IPS DF 4.7 (cell line): ENCODE measurements at regions not wholly inside any gene's neighbourhood (a gene's known extent, or its start where the extent isn't known, plus 50 kb on each side); places are given as distances from the start of the nearest gene placed in this dataset.
A peak's percentile ranks its signal among the peaks of the same experiment; 100 is the strongest.

ENCODE experiments used
- DNase-seq: peaks from one replicate; pipeline ENCODE4 v3.0.0-alpha.2; 2013; ENCODE audit warnings: low spot score; ENCODE audit errors: extremely low read depth

DNA sequence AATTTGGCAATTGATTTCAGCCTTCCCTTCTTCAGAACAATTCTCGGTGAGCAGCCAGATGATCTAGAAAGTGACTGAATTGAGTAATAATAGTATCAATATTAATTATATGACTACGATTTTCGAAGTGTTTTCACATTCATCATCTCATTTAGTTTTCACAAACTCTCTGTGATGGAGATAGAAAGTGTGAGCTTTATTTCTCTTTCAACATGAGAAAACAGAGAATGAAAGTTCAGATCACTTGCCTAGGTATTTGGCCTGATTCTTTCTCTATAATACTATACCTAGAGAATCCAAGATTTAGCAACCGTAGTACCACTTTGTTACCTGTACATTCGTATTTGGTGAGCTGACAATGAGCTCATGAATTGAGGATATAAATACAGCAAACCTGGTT, 739.2 kb upstream of the NR2F2 start:
- DNase-seq: no peak

DNA sequence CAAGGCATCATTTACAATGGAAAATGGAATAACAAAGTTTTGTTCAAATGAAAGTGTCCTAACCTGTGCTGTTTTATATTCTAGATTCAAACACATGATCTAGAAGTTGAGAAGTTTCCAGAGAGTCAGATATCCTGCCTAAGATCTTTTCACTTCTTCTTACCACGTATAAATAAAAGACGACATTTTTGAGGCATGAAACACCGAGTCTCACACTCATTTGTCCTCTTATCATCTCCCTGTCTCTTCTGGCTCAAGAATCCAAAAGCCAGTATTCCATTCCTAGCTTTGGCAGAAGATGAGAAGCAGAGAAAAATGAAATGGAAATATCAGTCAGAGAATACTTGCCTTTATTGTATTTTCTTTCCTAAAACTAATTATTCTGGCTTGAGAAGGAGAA, 738.6 kb upstream of the NR2F2 start:
- DNase-seq: no peak

DNA sequence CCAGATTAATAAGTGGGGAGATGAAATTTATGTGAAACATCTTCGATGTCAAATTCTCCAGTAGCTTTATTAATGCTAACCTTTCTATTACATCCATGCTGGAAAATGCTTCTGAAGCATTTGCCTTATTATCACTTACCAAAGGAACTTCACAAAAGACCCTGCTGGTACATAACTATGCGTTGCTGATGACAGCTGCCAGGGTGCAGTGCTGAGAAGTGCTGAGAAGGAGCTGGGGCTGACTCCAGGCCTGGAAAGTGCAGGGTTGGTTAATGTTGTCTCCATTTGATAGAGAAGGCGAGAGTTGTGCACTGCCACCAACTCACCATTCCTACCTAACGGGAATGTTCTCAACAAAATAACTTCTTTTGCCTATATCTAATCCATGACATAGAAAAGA, 736.0 kb upstream of the NR2F2 start:
- DNase-seq: no peak

DNA sequence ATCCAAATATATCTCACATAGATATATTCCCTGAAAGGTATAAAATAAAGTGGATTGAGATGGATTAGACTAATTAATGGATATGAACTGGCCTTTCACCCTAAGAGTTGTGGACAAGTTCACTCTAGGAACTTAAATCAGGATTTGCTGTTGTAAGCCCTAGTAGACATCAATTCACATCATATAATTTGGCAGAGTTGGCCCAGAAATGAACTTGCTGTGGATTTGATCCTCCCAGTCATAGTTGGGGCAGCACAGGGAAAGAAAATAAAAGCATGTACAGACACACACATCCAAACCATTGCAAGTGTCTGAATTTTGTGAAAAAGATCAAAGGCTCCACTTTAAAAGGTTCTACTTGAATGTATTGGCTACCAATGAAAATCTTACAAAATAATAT, 734.7 kb upstream of the NR2F2 start:
- no peak for DNase-seq

DNA sequence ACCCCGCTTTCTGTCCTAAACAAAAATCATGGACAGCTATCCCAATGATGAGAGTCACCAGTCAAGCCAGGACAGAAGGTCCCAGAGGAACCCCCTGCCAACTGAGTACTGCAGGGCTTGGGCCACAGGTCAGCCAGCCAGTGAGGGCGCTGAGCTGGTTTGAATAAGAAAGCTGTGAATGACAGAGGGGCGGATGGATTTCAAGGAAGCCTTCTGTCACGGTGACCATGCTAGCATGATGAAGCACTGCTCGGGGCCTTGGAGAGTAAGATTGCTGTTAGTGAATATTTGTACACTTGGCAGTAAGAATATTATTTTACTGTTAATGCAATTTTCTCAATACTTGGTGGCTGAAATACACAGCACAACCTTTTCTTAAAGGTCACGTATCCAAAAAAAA, 734.0 kb upstream of the NR2F2 start:
- peak; percentile 28 for DNase-seq

DNA sequence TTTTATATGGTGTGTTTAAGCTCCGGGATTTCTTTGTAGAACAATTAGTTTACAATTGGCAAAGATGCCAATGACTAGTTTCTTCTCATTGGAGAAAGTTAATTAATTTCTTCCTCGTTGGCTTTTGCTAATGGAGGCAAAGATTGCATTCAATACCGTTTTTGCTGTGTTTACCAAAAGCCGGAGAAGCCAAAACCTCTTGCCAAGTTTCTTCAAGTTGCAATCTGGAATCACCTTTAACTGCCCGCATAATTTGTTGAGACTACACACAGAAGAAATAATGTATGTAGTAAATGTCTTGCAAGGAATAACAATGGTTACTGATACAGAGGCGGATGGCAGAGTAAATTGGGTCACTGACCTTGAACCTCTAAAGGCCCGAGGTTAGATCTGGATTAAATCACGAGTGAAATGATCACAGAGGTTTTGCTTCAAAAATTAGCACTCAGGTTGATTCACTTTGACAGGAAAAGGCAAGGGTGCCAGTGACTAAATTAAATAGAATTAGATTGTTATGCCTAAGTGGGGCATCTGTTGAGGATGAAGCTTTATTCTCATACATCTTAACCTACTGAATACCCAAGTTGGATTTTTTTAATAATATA, 732.1 kb upstream of the NR2F2 start:
- DNase-seq: no peak

DNA sequence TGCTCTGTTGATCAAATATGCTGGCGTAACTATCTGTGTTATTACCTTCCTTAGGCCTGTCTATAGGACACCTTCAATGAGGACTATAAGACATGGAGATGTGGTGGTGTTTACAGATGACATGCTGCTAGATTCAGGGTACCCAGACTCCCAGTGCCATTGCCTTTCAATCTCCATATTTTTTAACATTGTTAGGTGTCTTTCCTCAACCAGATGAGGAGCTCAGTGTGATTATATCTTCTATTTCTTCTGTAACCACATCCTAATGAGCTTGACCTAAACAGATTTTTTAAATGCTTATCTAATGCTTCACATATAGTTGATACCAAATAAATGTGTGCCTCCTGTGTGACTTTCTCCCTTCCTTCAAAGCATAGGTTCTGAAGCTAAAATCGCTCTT, 730.1 kb upstream of the NR2F2 start:
- no peak for DNase-seq

DNA sequence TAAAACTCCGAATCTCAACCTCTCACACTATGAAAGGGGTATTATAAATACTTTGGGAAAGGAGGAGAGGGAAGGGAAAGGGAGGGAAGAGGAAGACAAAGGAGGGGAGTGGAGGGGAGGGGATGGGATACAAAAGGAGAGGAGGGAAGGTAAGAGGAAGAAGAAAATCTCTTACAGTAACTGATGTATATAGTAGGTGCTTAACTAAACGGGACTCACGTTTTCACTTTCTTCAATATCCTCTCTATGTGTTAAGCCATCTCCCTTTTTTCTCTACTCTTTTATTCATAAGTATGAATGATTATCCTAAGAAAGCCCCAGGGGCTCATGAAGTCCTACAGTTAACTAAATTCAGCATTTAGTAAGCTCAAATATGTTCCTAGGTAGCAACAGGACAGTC, 729.6 kb upstream of the NR2F2 start:
- no peak for DNase-seq

DNA sequence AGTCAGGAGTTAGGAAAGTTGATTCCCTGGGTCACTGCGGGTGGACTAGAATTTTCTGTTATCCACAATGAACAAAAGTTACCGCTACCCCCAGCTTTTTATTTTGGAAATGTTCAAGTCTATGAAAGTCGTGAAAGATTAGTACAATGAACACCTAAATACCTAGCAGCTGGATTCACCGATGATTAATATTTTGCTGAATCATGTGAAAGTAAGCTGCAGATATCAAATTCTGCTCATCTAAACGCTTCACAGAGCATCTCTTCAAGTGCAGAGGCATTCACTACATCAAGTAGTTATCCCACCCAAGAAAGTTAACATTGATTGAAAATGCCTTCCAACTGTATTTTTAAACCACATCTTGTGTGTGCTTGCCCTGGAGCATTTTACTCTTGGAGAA, 729.0 kb upstream of the NR2F2 start:
- DNase-seq: no peak

DNA sequence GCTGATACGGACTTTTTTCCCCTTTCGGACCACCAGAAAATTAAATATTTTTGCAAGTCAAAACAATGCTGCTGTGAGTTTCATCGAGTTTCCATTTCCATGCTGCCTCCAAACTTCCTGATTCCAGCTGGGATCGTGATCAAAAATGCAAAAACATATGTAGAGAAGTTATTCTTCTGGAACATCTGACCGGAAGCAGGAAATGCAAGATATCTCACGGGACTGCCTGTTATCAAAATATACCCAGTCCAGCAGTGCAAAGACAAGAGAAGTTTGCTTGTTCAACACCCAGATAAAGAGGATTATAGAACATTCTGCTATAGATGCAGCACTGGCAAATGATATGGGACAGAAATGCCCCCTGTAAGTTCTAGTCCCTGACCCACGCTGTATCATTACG, 726.7 kb upstream of the NR2F2 start:
- DNase-seq: no peak

DNA sequence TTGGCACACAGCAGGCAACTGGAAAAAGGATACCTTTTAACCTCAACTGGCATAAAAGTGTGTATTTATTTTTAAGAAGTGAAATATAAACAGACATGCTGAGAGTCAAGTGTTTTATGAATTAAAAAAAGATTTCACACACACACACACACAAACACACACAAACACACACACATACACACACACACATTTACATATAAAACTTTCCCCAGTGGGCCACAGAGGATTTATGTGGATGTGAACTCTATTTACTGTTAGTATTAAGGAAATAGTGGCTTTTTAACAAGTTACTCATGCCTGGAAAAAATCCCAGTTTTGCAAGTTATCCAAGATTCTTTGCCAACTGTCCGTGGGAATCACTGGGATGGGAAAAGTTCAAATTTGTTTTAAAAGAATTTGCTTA, 725.9 kb upstream of the NR2F2 start:
- no peak for DNase-seq

DNA sequence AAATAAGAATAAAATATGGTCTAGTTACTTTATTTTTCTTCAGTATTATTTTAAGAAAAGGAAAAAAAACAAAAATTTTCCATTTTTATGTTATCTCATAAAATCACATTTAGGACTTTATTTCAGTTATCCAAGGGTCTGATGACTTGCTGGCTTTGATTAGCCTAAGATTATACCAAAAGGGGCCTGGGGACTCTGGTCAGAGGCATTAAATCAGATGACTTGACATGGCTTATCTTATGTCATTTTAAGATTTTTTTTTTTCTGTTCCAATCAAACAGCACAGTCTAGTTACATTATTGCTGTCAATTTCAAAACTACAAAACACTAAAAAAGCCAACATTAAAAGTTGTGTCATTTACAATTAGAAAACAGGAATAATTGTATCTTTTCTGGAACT, 725.4 kb upstream of the NR2F2 start:
- DNase-seq: no peak

DNA sequence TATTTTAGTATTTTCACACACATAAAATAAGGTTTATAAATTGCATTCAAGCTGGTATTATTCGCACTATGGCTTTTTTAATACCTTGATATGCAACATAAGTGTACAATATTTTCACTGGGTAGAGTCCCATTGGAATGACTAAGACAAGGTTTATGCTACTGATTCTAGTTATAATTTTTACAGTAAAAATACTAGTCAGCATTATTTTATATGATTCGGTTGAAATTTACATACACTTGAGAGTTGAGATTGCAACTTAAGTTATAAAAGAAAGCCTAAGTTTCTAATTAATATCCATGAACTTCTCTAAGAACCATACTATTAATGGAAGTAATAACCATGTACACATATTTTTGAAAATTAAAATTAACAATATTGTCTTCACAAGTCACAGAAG, 723.9 kb upstream of the NR2F2 start:
- no peak for DNase-seq

DNA sequence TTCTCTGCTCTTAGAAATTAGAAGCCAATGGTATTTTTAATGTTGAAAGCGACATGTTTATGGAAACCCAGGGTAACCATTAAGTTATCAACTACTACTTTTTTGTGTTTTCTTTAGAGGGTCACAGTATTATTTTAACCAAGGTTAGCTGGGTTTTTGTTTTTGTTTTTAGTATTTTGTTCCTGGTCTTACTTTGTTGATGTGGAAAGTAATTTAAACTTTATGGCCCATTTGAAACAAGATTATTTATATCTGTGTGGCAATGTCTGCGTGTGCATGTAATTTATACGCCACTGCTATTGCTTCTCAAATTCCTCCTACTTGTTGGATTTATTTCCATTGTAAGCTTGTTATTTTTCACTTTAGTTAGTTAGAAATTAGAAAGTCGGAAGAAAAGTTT, 722.1 kb upstream of the NR2F2 start:
- DNase-seq: no peak

DNA sequence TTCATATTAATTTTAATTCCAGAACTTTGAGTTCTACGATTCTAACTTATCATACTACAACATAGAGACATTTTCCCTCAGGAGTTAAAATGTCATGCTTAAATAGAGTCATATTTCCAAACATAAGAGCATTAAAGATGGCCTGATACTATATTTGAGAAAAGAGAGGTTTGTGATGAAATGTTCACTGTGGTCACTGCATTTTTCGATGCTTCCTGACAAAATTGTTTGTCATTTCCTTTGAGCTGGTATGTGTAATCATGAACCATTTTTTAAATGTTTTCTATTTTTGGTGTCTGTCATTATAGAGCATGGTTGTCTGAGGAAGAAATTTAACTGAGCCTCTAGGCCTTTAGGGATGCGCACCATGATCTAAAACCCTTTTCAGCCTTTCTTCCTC, 721.4 kb upstream of the NR2F2 start:
- DNase-seq: no peak

DNA sequence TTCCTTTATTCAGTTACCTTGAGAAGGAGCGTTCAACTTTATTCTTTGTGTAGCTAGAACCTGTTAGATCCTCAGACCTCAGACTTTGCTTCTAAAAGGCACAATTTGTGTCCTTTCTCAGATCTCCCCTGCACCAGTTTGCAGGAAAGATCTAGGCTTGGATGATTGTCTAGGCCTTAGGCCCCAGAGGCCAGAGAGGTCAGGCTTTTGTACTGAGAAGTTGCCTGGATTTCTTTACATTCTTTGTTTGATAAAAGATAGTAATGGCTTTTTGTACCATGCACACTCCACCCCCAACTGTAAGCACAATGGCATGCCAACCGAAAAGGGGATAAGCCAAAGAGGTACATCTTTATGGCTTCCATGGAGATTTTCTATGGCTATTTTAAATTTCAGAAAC, 719.6 kb upstream of the NR2F2 start:
- DNase-seq: no peak

DNA sequence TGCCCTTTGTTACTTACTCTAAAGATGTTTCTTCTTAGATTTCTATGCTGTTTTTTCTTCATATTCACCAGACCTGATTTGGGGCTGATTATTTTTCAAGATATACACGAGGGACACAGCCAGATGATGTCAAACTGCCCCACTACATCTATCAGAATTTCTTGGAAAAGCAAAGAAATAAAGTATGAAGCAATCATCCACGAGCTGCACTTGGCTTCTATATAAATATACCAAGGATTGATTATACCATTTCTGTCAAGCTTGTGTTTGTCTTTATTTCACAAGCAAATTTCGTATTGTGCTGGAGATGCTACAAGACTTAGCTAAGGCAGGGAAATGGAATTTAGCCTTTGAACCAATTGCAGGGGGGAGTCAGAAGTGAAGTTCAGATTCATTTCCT, 715.1 kb upstream of the NR2F2 start:
- no peak for DNase-seq

DNA sequence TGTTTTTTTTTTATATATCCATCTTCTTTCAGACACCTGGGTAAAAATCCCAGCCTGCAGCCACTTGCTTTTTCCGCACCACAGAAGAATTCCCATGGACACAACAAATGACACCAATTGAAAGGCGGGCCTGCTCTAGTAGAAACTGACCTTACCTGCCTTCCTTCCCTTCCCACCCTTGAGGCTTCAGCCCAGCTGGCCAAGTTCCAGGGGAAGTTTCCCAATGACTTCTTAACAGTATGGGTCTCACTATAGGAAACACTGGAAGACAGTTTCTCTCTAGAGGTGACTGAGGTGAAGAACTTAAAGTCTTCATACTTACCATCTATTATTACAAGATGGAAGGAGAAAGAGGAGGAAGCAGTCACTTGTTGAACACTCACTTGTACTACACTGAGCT, 714.2 kb upstream of the NR2F2 start:
- DNase-seq: no peak

DNA sequence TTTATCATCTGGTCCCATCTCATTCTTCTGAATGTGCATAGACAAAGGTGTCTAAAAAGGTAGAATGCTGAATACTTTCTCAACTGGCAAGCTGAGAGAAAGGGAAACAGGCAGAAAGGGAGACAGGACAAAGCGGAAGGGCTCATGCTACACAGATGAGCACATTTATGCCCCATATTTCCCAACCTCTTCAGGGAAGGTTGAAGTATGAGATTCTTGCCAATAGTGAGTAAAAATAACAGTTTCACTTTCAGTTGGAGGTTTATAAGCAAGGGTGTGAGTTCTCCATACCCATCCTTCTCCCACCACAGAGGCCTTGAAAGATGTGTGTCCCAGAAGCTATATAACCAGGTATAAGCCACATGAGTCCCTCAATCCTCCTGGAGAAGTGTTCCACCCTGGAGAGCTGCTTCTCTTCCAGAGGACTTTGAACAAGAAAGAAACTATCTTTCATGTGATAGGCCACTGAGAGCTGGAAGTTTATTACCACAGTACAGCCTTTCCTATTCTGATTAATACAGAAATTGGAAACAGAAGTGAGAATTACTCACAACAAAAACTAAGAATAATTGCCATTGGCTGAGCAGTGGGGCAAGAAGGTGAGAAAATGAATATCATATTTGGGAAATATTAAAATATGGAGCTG, 709.4 kb upstream of the NR2F2 start:
- no peak for DNase-seq

DNA sequence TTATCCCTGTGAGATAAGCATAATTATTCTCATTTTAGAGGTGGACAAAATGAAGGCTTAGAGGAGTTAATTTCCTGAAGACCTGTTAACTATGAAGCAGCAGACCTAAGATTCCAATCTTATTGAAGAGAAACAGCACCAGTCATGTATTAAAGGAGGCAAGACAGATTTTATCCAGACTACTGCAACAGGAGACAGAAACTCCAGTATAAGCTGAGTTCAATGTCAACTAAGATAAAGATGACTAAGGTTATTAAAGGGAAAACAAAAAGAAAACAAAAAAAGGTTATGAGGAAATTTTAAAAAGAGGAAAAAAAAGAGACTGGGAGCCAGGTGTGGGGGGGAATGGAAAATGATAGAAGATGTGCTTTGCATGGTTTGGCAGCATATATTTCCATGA, 707.7 kb upstream of the NR2F2 start:
- no peak for DNase-seq

DNA sequence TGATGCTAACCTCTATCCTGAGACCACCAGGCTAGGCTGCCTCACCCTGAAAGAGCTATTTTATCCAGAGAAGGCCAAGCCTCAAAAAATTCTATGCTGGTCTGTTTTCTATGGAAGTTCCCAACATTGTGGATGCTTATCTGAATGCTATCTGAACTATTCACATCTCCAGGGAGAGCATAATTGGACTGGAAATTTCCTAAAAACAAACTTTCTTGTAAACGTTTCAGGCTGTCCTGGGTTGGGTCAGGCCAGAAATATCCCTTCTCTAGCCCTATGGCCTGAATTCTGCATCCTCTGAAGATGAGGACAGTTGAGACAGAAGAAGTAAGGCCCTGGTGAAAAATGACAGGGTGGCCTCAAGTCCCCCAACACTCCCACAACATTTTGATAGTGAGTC, 706.4 kb upstream of the NR2F2 start:
- DNase-seq: no peak

DNA sequence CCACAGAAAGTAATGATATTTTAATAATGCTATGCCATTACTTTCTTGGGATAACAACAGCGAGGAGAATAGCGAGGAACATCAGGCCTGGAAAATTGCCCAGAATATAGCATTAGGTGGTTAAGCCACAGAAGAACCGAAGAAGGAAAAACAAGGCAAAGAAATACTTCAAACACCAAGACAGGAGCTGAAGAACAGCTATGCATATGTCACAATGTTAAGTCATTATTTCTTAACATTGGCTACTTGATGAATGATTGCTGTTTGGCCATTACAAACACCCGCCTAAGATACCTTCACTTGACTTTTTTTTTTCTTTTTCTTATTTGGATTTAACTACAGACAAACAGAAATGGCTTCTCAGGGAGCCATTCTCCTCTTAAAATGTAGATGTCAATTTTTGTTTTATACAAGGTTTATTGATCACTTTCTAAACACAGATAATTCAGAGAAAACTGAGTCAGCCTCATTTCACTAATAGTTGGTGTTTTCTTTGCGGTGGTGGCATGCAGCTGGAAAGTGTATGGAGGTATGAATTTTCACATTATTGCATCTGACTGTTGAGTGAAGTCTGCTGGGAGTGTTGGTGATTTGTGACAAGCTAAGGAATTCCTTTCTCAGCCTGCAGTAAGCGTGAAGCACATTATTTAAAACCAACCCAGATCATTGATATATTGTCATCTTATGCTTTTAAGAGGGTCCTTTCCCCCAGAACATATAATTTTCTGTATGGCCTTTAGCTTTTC, 705.7 kb upstream of the NR2F2 start:
- no peak for DNase-seq
